Stomach (tissue), 8 donors: ENCODE measurements at regions not wholly inside any gene's neighbourhood (a gene's known extent, or its start where the extent isn't known, plus 50 kb on each side); places are given as distances from the start of the nearest gene placed in this dataset.
"Not testable (repeated sequence)": the region's sequence is repeated elsewhere in the genome, so short reads cannot be mapped to it uniquely, and the experiment has no call there.

Source experiments
- DNase-seq, 2 donors: peaks; one replicate each; pipeline versions ENCODE4 v3.0.0 to v3.0.0-alpha.2; 2013 to 2019
- H3K27ac ChIP-seq, 5 donors: fragments of 200-600 bp in 4 of 5; sonication (generic) in 4 of 5; one replicate each; pipeline ENCODE4 v1.5.1; 2013 to 2019; ENCODE audit warnings: mild to moderate bottlenecking in 1 of 5, moderate library complexity in 1 of 5
- H3K27me3 ChIP-seq, 3 donors: fragments of 200-600 bp; sonication (generic); one replicate each; pipeline ENCODE4 v1.5.1; 2017 to 2019; ENCODE audit warnings: mixed run types in 1 of 3
- H3K36me3 ChIP-seq, 4 donors: fragments of 200-600 bp; sonication (generic); 1 replicate in 3 of 4; 2 replicates in 1 of 4; pipeline ENCODE4 v1.5.1; 2016 to 2019
- H3K4me1 ChIP-seq, 4 donors: fragments of 200-600 bp; sonication (generic); one replicate each; pipeline ENCODE4 v1.5.1; 2016 to 2019
- H3K4me3 ChIP-seq, 4 donors: fragments of 200-600 bp; sonication (generic) in 3 of 4; one replicate each; pipeline ENCODE4 v1.5.1; 2016 to 2019; ENCODE audit warnings: mild to moderate bottlenecking in 1 of 4
- H3K9me3 ChIP-seq, 4 donors: fragments of 200-600 bp; sonication (generic); one replicate each; pipeline ENCODE4 v1.5.1; 2016 to 2019
- EP300 ChIP-seq: sonication (generic); formaldehyde crosslinking; IDR thresholded peaks from one replicate; pipeline ENCODE4 v1.6.1; 2017; ENCODE audit warnings: antibody characterized with exemption
- POLR2A ChIP-seq, 4 donors: fragments of 450-650 bp; IDR thresholded peaks; one replicate each; pipeline ENCODE4 v1.6.1; 2016; ENCODE audit warnings: antibody characterized with exemption in 4 of 4, control low read depth in 2 of 4, mild to moderate bottlenecking in 1 of 4, moderate library complexity in 1 of 4
- POLR2AphosphoS5 ChIP-seq, 3 donors: sonication (generic); formaldehyde crosslinking; IDR thresholded peaks; one replicate each; pipeline ENCODE4 v1.6.1; 2016; ENCODE audit warnings: antibody characterized with exemption in 3 of 3
- WGBS, 5 donors: extraction: QIAGEN DNeasy Blood & Tissue Kit in 3 of 5; methylation state at CpG; one replicate each; pipeline versions ENCODE4 v1.1.5 to v1.1.7; 2013 to 2018; 5-methylcytosine and 5-hydroxymethylcytosine counted together
- intact Hi-C: fragments of 100-400 bp; cut with DNase I; formaldehyde crosslinking; loops from one replicate; pipeline ENCODE4 v1.15.1; 2023; ENCODE audit warnings: low total_unique reads
- TF ChIP-seq, protein P1 (sequence below), 7 experiments: fragments of 450-650 bp in 4 of 7; fragments of 200-600 bp in 3 of 7; sonication (generic) in 3 of 7; IDR thresholded peaks; one replicate each; pipeline ENCODE4 v1.5.1; 2016 to 2019; ENCODE audit warnings: antibody characterized with exemption in 7 of 7, control low read depth in 2 of 7, mild to moderate bottlenecking in 1 of 7
- donor health status: healthy with polysubstance abuse.
- donor health status: Bipolar disorder and iron deficiency.
- donor health status: healthy.

DNA sequence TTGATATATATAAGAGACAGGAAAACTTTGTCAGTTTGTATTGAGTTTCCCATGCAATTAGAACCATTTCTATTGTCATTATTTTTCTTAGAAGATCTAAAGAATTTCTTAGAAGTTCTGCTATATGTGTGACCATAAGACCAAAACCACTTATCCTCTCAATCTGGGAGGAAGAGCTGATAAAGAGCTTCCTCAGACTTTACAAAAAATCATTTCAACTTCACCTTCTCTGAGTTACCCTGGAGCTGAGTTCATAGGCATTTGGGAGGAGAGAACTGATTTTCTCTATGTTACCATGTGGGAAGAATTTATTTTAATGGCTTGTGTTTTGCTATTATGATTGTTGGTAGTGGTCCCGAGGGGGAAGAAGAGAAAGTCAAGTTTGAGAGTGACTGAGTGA, 329.3 kb downstream of the GPD2 start:
- Histone ChIP-seq H3K4me1 (no peaks in the 10 kb centered on the region), H3K4me3 (no peak overlapping the region), H3K27me3 (no peaks in the 10 kb centered on the region), H3K27ac (no peak overlapping the region), H3K36me3 (no peaks in the 10 kb centered on the region), H3K9me3 (peaks cover 0 to 10% (median 3%) of the 10 kb centered on the region in 4 donors)
- no peak for DNase-seq
- 66 to 88% (median 79%) methylated on average over 1 of the region's 1 CpG for WGBS, 5 donors
- TF ChIP-seq EP300 (no peak), POLR2AphosphoS5 (IDR thresholded peaks at IDR 0.05) (no peak), POLR2A (IDR thresholded peaks at IDR 0.05) (no peak)
- TF ChIP-seq, protein P1, sequence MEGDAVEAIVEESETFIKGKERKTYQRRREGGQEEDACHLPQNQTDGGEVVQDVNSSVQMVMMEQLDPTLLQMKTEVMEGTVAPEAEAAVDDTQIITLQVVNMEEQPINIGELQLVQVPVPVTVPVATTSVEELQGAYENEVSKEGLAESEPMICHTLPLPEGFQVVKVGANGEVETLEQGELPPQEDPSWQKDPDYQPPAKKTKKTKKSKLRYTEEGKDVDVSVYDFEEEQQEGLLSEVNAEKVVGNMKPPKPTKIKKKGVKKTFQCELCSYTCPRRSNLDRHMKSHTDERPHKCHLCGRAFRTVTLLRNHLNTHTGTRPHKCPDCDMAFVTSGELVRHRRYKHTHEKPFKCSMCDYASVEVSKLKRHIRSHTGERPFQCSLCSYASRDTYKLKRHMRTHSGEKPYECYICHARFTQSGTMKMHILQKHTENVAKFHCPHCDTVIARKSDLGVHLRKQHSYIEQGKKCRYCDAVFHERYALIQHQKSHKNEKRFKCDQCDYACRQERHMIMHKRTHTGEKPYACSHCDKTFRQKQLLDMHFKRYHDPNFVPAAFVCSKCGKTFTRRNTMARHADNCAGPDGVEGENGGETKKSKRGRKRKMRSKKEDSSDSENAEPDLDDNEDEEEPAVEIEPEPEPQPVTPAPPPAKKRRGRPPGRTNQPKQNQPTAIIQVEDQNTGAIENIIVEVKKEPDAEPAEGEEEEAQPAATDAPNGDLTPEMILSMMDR (IDR thresholded peaks at IDR 0.05), result no peak
- intact Hi-C loops, result no loop called here

DNA sequence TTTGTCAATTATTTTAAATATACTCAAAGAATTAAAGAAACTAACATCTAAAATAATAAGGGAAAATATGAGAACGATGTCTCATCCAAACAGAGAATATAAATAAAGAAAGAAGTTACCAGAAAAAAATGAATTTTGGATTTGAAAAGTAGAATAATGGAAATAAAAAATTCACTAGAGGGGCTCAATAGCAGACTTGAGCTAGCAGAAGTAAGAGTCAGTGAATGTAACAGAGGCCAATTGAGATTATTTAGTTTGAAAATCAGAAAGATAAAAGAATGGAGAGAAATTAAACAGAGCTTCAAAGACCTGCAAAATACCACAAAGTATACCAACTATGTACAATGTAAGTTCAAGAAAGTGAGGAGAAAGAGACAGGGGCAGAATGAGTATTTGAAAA, 333.6 kb downstream of the GPD2 start:
- intact Hi-C loops, result no loop called here
- no peak overlapping the region for H3K27ac ChIP-seq
- no peaks in the 10 kb centered on the region for H3K4me1 ChIP-seq
- H3K4me3 ChIP-seq, result no peak overlapping the region
- 68 to 86% (median 82%) methylated on average over 1 of the region's 1 CpG for WGBS, 5 donors
- TF ChIP-seq EP300 (no peak), POLR2A (IDR thresholded peaks at IDR 0.05) (no peak), POLR2AphosphoS5 (IDR thresholded peaks at IDR 0.05) (no peak)
- TF ChIP-seq, protein P1 (IDR thresholded peaks at IDR 0.05), result no peak
- no peaks in the 10 kb centered on the region for H3K27me3 ChIP-seq
- peaks cover 0 to 12% (median 5%) of the 10 kb centered on the region in 4 donors for H3K9me3 ChIP-seq
- no peak for DNase-seq
- H3K36me3 ChIP-seq, result no peaks in the 10 kb centered on the region

DNA sequence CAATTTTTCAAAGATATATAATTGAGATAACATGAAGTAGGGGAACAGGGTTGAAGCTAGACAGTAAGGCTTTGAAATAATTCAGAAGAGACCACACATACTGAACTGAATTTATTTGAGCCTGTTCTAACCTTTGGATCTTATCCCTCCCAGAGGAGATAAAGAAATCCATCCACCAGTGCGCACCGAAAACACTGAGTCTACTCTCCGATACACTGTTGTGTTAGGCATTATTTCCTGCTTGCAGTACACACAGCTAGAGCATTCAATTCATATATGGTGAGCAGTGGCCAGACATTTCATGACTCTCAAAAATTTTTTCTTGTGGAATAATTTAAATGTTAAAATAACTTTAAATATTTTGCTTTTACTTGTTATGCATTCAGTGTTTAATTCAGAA, 342.7 kb downstream of the GPD2 start:
- Histone ChIP-seq H3K4me1 (no peaks in the 10 kb centered on the region), H3K4me3 (no peak overlapping the region), H3K27ac (no peak overlapping the region), H3K9me3 (peaks cover 0 to 6% (median 0%) of the 10 kb centered on the region in 4 donors), H3K36me3 (no peaks in the 10 kb centered on the region), H3K27me3 (no peaks in the 10 kb centered on the region)
- 81 to 95% (median 93%) methylated on average over 3 of the region's 3 CpGs for WGBS, 5 donors
- DNase-seq, result no peak
- intact Hi-C loops, result no loop called here
- TF ChIP-seq POLR2AphosphoS5 (IDR thresholded peaks at IDR 0.05) (no peak), EP300 (no peak), POLR2A (IDR thresholded peaks at IDR 0.05) (no peak)
- TF ChIP-seq, protein P1 (IDR thresholded peaks at IDR 0.05), result no peak

DNA sequence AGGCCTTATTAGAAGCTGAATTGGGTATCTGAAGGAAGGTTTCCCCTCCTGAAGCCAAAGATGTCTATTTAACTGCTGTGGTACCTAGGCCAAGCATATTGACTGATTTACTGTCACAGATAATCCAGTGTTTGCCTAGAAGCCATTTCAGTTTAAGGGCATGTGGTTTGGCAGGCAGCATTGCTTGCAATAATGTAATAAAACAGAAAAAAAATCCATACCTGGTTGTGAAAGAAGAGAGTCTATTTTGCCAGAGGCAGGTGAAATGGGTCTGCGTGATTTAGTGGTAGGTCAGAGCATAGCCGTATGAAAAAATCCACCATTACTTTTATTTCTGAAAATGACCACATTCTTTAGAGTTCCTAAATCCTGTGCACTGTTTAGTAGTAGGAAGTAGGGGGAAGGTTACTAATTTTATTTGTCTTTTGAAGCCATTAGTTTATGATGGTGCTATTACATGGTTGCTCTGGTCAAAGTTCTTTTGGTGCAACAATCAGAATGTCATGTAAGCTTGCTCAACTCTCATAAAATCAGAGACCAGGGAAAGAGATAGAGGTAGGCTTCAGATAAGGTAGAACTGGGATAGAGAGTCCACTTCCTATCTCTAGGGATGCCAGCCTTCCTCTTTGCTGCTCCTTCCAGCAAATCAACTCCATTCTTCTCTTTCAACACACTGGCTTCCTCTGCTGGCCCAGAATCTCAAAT, 343.4 kb downstream of the GPD2 start:
- TF ChIP-seq, protein P1 (IDR thresholded peaks at IDR 0.05), result no peak
- no peak for TF ChIP-seq POLR2A (IDR thresholded peaks at IDR 0.05)
- intact Hi-C loops, result no loop called here
- H3K9me3 ChIP-seq, result peaks cover 0 to 6% (median 0%) of the 10 kb centered on the region in 4 donors
- DNase-seq, result peak in 1 of 2 donors; percentile 12
- H3K4me3 ChIP-seq, result no peak overlapping the region
- WGBS, 5 donors, result 81 to 97% (median 96%) methylated on average over 2 of the region's 2 CpGs
- H3K4me1 ChIP-seq, result no peaks in the 10 kb centered on the region
- H3K27ac ChIP-seq, result no peak overlapping the region
- no peaks in the 10 kb centered on the region for H3K27me3 ChIP-seq
- H3K36me3 ChIP-seq, result no peaks in the 10 kb centered on the region

DNA sequence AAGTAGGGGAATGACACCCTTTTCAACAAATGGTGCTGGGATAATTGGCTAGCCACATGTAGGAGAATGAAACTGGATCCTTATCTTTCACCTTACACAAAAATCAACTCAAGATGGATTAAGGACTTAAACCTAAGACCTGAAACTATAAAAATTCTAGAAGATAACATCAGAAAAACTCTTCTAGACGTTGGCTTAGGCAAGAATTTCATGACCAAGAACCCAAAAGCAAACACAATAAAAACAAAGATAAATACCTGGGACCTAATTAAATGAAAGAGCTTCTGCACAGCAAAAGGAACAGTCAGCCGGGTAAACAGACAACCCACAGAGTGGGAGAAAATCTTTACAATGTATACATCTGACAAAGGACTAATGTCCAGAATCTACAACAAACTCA, 345.5 kb downstream of the GPD2 start:
- WGBS, 5 donors, result 37 to 57% (median 42%) methylated on average over 2 of the region's 2 CpGs
- intact Hi-C loops, result not testable (repeated sequence)

More for the DNA sequence above, 345.5 kb downstream of the GPD2 start:
- H3K9me3 ChIP-seq, H3K4me3 ChIP-seq, H3K4me1 ChIP-seq, H3K27me3 ChIP-seq, H3K27ac ChIP-seq, DNase-seq, H3K36me3 ChIP-seq: not testable (repeated sequence)
